ENCODE measurements at regions not wholly inside any gene's neighbourhood (a gene's known extent, or its start where the extent isn't known, plus 50 kb on each side); places are given as distances from the start of the nearest gene placed in this dataset.

GRCh38 chr17:79374807-79375206 lies 236.0 kb downstream of the RBFOX3 start:
- H3K27ac ChIP-seq (ENCODE audit: low read length) = no peak overlapping the region
- H3K79me2 ChIP-seq (replicated peaks; ENCODE audit: insufficient read depth, low read length) = no peaks in the 10 kb centered on the region
- no peaks in the 10 kb centered on the region for H3K9me3 ChIP-seq (ENCODE audit: low read length)
- no peaks in the 10 kb centered on the region for H3K9me2 ChIP-seq (ENCODE audit: insufficient read depth, low read length)
- no peak for TF ChIP-seq POLR2AphosphoS5 (IDR thresholded peaks at IDR 0.05)
- no peak for TF ChIP-seq RAD21 (conservative IDR thresholded peaks at IDR 0.05)
- TF ChIP-seq EP300 (conservative IDR thresholded peaks at IDR 0.05; ENCODE audit: poor library complexity, severe bottlenecking) = no peak
- no peak for TF ChIP-seq EZH2 (IDR thresholded peaks at IDR 0.05; ENCODE audit: borderline replicate concordance, insufficient read depth, low read length, poor library complexity, severe bottlenecking)
- no peak for TF ChIP-seq REST (IDR thresholded peaks at IDR 0.05; ENCODE audit: borderline replicate concordance)
- no peak for TF ChIP-seq TAF1 (IDR thresholded peaks at IDR 0.05; ENCODE audit: low read depth)
- no peak for TF ChIP-seq SMC3 (conservative IDR thresholded peaks at IDR 0.05; ENCODE audit: poor library complexity)
- TF ChIP-seq MXI1 (conservative IDR thresholded peaks at IDR 0.05; ENCODE audit: poor library complexity, severe bottlenecking) = no peak
- TF ChIP-seq CTCF (IDR thresholded peaks at IDR 0.05; ENCODE audit: poor library complexity, severe bottlenecking) = no peak
- H3F3A ChIP-seq (ENCODE audit: insufficient read depth, low read length, poor library complexity, severe bottlenecking) = no peaks in the 10 kb centered on the region
- no peaks in the 10 kb centered on the region for H3K27me3 ChIP-seq (ENCODE audit: insufficient read depth, low read depth, low read length)
- H2AFZ ChIP-seq (ENCODE audit: low read depth, low read length) = no peak overlapping the region
- no peaks in the 10 kb centered on the region for H3K36me3 ChIP-seq (ENCODE audit: insufficient read depth, low read length)
- no peak overlapping the region for H3K4me2 ChIP-seq (ENCODE audit: low read length)
- H4K20me1 ChIP-seq (ENCODE audit: insufficient read depth) = no peaks in the 10 kb centered on the region
- no peak overlapping the region for H3K4me3 ChIP-seq (ENCODE audit: low read length)
- H3K9ac ChIP-seq (ENCODE audit: low read length) = no peak overlapping the region

- H3K9ac ChIP-seq (ENCODE audit: low read length) = no peak overlapping the region
Measured at GRCh38 chr17:79374087-79374689, 236.7 kb downstream of the RBFOX3 start.

More at GRCh38 chr17:79374087-79374689, 236.7 kb downstream of the RBFOX3 start:
- TF ChIP-seq SMC3 (conservative IDR thresholded peaks at IDR 0.05; ENCODE audit: poor library complexity) (no peak), RAD21 (conservative IDR thresholded peaks at IDR 0.05) (no peak), EP300 (conservative IDR thresholded peaks at IDR 0.05; ENCODE audit: poor library complexity, severe bottlenecking) (no peak), TAF1 (IDR thresholded peaks at IDR 0.05; ENCODE audit: low read depth) (no peak), MXI1 (conservative IDR thresholded peaks at IDR 0.05; ENCODE audit: poor library complexity, severe bottlenecking) (no peak), REST (IDR thresholded peaks at IDR 0.05; ENCODE audit: borderline replicate concordance) (no peak), POLR2AphosphoS5 (IDR thresholded peaks at IDR 0.05) (no peak), EZH2 (IDR thresholded peaks at IDR 0.05; ENCODE audit: borderline replicate concordance, insufficient read depth, low read length, poor library complexity, severe bottlenecking) (no peak), CTCF (IDR thresholded peaks at IDR 0.05; ENCODE audit: poor library complexity, severe bottlenecking) (no peak)
- H3K36me3 ChIP-seq (ENCODE audit: insufficient read depth, low read length) = no peaks in the 10 kb centered on the region
- H3F3A ChIP-seq (ENCODE audit: insufficient read depth, low read length, poor library complexity, severe bottlenecking) = no peaks in the 10 kb centered on the region
- no peak overlapping the region for H3K4me3 ChIP-seq (ENCODE audit: low read length)
- H3K9me3 ChIP-seq (ENCODE audit: low read length) = no peaks in the 10 kb centered on the region
- no peaks in the 10 kb centered on the region for H3K27me3 ChIP-seq (ENCODE audit: insufficient read depth, low read depth, low read length)
- H4K20me1 ChIP-seq (ENCODE audit: insufficient read depth) = no peaks in the 10 kb centered on the region
- no peak overlapping the region for H3K27ac ChIP-seq (ENCODE audit: low read length)
- H2AFZ ChIP-seq (ENCODE audit: low read depth, low read length) = no peak overlapping the region
- H3K9me2 ChIP-seq (ENCODE audit: insufficient read depth, low read length) = no peaks in the 10 kb centered on the region
- no peak overlapping the region for H3K4me2 ChIP-seq (ENCODE audit: low read length)
- H3K79me2 ChIP-seq (replicated peaks; ENCODE audit: insufficient read depth, low read length) = no peaks in the 10 kb centered on the region

Measured in neural cell (in vitro differentiated cells).